ENCODE measurements at regions not wholly inside any gene's neighbourhood (a gene's known extent, or its start where the extent isn't known, plus 50 kb on each side); places are given as distances from the start of the nearest gene placed in this dataset.

- no peak for DNase-seq (ENCODE audit: extremely low read depth, low read depth)
- H3K4me3 ChIP-seq (replicated peaks; ENCODE audit: low read depth, low read length) = no peak overlapping the region
- TF ChIP-seq CTCF (IDR thresholded peaks at IDR 0.05; ENCODE audit: low read depth, low read length, missing control alignments) = no peak
These were observed 145.8 kb upstream of the TSHZ2 start for GRCh38 chr20:52826321-52826720.

- no peak overlapping the region for H3K4me3 ChIP-seq (replicated peaks; ENCODE audit: low read depth, low read length)
These were observed 147.5 kb upstream of the TSHZ2 start for GRCh38 chr20:52824494-52825216.

GRCh38 chr20:52823303-52823702, 148.9 kb upstream of the TSHZ2 start:
- TF ChIP-seq CTCF (IDR thresholded peaks at IDR 0.05; ENCODE audit: low read depth, low read length, missing control alignments) = no peak
- no peak overlapping the region for H3K4me3 ChIP-seq (replicated peaks; ENCODE audit: low read depth, low read length)
- DNase-seq (ENCODE audit: extremely low read depth, low read depth) = no peak

More at GRCh38 chr20:52824494-52825216, 147.5 kb upstream of the TSHZ2 start:
- no peak for TF ChIP-seq CTCF (IDR thresholded peaks at IDR 0.05; ENCODE audit: low read depth, low read length, missing control alignments)
- DNase-seq (ENCODE audit: extremely low read depth, low read depth) = no peak

- no peak for TF ChIP-seq CTCF (IDR thresholded peaks at IDR 0.05; ENCODE audit: low read depth, low read length, missing control alignments)
- no peak for DNase-seq (ENCODE audit: extremely low read depth, low read depth)
- H3K4me3 ChIP-seq (replicated peaks; ENCODE audit: low read depth, low read length) = no peak overlapping the region
These were observed 151.4 kb upstream of the TSHZ2 start for GRCh38 chr20:52820641-52821292.

- no peak for DNase-seq (ENCODE audit: extremely low read depth, low read depth)
- TF ChIP-seq CTCF (IDR thresholded peaks at IDR 0.05; ENCODE audit: low read depth, low read length, missing control alignments) = no peak
- no peak overlapping the region for H3K4me3 ChIP-seq (replicated peaks; ENCODE audit: low read depth, low read length)
These were observed 153.7 kb upstream of the TSHZ2 start for GRCh38 chr20:52818491-52818890.

GRCh38 chr20:52817981-52818380, 154.2 kb upstream of the TSHZ2 start:
- no peak for TF ChIP-seq CTCF (IDR thresholded peaks at IDR 0.05; ENCODE audit: low read depth, low read length, missing control alignments)
- H3K4me3 ChIP-seq (replicated peaks; ENCODE audit: low read depth, low read length) = no peak overlapping the region
- no peak for DNase-seq (ENCODE audit: extremely low read depth, low read depth)

Data from HFF-Myc (cell line).